Upper lobe of left lung (tissue), 4 donors: ENCODE measurements at regions not wholly inside any gene's neighbourhood (a gene's known extent, or its start where the extent isn't known, plus 50 kb on each side); places are given as distances from the start of the nearest gene placed in this dataset.

Source experiments
- CTCF ChIP-seq, 6 experiments: fragments of 450-650 bp in 4 of 6; fragments of 200-600 bp in 2 of 6; sonication (generic) in 2 of 6; IDR thresholded peaks; one replicate each; pipeline ENCODE4 v1.5.1; 2016 to 2019; ENCODE audit warnings: antibody characterized with exemption in 6 of 6
- EP300 ChIP-seq, 4 donors: sonication (generic); formaldehyde crosslinking; IDR thresholded peaks; one replicate each; pipeline ENCODE4 v1.5.1; 2017; ENCODE audit warnings: antibody characterized with exemption in 4 of 4, control low read depth in 2 of 4
- POLR2A ChIP-seq, 4 donors: fragments of 450-650 bp; IDR thresholded peaks; one replicate each; pipeline ENCODE4 v1.5.1; 2016 to 2017; ENCODE audit warnings: antibody characterized with exemption in 4 of 4, mild to moderate bottlenecking in 2 of 4

DNA sequence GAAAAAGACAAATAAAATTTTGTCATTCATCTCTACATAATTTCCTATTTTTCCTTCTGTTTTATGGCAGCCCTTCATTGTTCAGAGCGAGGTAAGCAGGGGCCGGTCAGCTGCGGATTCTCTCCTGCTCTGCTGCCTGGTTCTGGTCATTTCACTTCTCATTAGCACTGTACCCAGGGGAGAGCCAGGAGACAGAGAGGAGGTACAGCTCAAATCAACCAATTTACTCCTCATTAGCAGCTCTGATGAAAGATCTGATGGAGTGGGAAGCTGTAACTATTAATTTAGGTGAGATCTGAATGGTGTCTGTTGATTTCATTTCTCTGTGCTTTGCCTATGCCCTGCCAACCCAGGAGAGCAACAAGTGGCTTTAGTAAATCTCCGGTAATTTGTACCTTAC lies 241.5 kb upstream of the PFKP start:
- TF ChIP-seq CTCF (IDR thresholded peaks at IDR 0.05): no peak
- no peak for TF ChIP-seq POLR2A (IDR thresholded peaks at IDR 0.05)
- TF ChIP-seq EP300 (IDR thresholded peaks at IDR 0.05): no peak
